ENCODE measurements at regions not wholly inside any gene's neighbourhood (a gene's known extent, or its start where the extent isn't known, plus 50 kb on each side); places are given as distances from the start of the nearest gene placed in this dataset.
A peak's percentile ranks its signal among the peaks of the same experiment; 100 is the strongest.

- ATAC-seq (ENCODE audit: insufficient read depth, low FRiP score), result peak; percentile 22
- peak in 2 of 3 donors; percentile 37 to 70 for DNase-seq
- Histone ChIP-seq H3K9me3 (ENCODE audit: control insufficient read depth in 4 of 4, insufficient read depth in 3 of 4, low read length in 3 of 4) (no peaks in the 10 kb centered on the region), H3K27ac (ENCODE audit: low read depth in 1 of 2, low read length in 1 of 2) (peak overlapping the region in 1 of 2 donors; percentile 77), H3K27me3 (ENCODE audit: control insufficient read depth in 3 of 3, insufficient read depth in 3 of 3, low read length in 2 of 3) (no peaks in the 10 kb centered on the region), H3K9ac (ENCODE audit: insufficient read depth in 1 of 2, low read length in 2 of 2) (no peak overlapping the region), H3K4me1 (ENCODE audit: control insufficient read depth in 5 of 5, insufficient read depth in 5 of 5, low read length in 5 of 5) (peaks cover 9 to 39% (median 16%) of the 10 kb centered on the region in 5 donors), H3K4me3 (no peak overlapping the region), H3K36me3 (ENCODE audit: control insufficient read depth in 4 of 4, insufficient read depth in 4 of 4, low read length in 4 of 4) (no peaks in the 10 kb centered on the region)
- 19 to 33% methylated on average over 5 of the region's 5 CpGs for WGBS, 2 donors
- TF ChIP-seq, protein P1, sequence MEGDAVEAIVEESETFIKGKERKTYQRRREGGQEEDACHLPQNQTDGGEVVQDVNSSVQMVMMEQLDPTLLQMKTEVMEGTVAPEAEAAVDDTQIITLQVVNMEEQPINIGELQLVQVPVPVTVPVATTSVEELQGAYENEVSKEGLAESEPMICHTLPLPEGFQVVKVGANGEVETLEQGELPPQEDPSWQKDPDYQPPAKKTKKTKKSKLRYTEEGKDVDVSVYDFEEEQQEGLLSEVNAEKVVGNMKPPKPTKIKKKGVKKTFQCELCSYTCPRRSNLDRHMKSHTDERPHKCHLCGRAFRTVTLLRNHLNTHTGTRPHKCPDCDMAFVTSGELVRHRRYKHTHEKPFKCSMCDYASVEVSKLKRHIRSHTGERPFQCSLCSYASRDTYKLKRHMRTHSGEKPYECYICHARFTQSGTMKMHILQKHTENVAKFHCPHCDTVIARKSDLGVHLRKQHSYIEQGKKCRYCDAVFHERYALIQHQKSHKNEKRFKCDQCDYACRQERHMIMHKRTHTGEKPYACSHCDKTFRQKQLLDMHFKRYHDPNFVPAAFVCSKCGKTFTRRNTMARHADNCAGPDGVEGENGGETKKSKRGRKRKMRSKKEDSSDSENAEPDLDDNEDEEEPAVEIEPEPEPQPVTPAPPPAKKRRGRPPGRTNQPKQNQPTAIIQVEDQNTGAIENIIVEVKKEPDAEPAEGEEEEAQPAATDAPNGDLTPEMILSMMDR (IDR thresholded peaks at IDR 0.05; ENCODE audit: control extremely low read depth, extremely low read depth), result no peak
Observed at GRCh38 chr14:49999146-49999761, 106.4 kb downstream of the ARF6 start.

- Histone ChIP-seq H3K4me1 (ENCODE audit: control insufficient read depth in 5 of 5, insufficient read depth in 5 of 5, low read length in 5 of 5) (peaks cover 9 to 39% (median 16%) of the 10 kb centered on the region in 5 donors), H3K36me3 (ENCODE audit: control insufficient read depth in 4 of 4, insufficient read depth in 4 of 4, low read length in 4 of 4) (no peaks in the 10 kb centered on the region), H3K9me3 (ENCODE audit: control insufficient read depth in 4 of 4, insufficient read depth in 3 of 4, low read length in 3 of 4) (no peaks in the 10 kb centered on the region), H3K9ac (ENCODE audit: insufficient read depth in 1 of 2, low read length in 2 of 2) (peak overlapping the region in 1 of 2 donors; percentile 38), H3K27me3 (ENCODE audit: control insufficient read depth in 3 of 3, insufficient read depth in 3 of 3, low read length in 2 of 3) (no peaks in the 10 kb centered on the region), H3K27ac (ENCODE audit: low read depth in 1 of 2, low read length in 1 of 2) (peak overlapping the region; percentile 43 to 85), H3K4me3 (no peak overlapping the region)
- DNase-seq, result peak in 1 of 3 donors; percentile 20
- 55 to 63% methylated on average over 13 of the region's 13 CpGs for WGBS, 2 donors
- TF ChIP-seq, protein P1 (IDR thresholded peaks at IDR 0.05; ENCODE audit: control extremely low read depth, extremely low read depth), result no peak
- no peak for ATAC-seq (ENCODE audit: insufficient read depth, low FRiP score)
Observed at GRCh38 chr14:49999826-50000379, 107.0 kb downstream of the ARF6 start.

GRCh38 chr14:50000380-50001150 lies 107.7 kb downstream of the ARF6 start:
- peak overlapping the region; percentile 43 to 85 for H3K27ac ChIP-seq (ENCODE audit: low read depth in 1 of 2, low read length in 1 of 2)
- no peak overlapping the region for H3K4me3 ChIP-seq
- H3K9me3 ChIP-seq (ENCODE audit: control insufficient read depth in 4 of 4, insufficient read depth in 3 of 4, low read length in 3 of 4), result no peaks in the 10 kb centered on the region
- peak; percentile 5 for ATAC-seq (ENCODE audit: insufficient read depth, low FRiP score)
- peaks cover 9 to 39% (median 16%) of the 10 kb centered on the region in 5 donors for H3K4me1 ChIP-seq (ENCODE audit: control insufficient read depth in 5 of 5, insufficient read depth in 5 of 5, low read length in 5 of 5)
- DNase-seq, result peak; percentile 75 to 90 (median 76)
- no peaks in the 10 kb centered on the region for H3K27me3 ChIP-seq (ENCODE audit: control insufficient read depth in 3 of 3, insufficient read depth in 3 of 3, low read length in 2 of 3)
- 22 to 23% methylated on average over 10 of the region's 10 CpGs for WGBS, 2 donors
- no peaks in the 10 kb centered on the region for H3K36me3 ChIP-seq (ENCODE audit: control insufficient read depth in 4 of 4, insufficient read depth in 4 of 4, low read length in 4 of 4)
- peak overlapping the region; percentile 38 to 57 for H3K9ac ChIP-seq (ENCODE audit: insufficient read depth in 1 of 2, low read length in 2 of 2)
- TF ChIP-seq, protein P1 (IDR thresholded peaks at IDR 0.05; ENCODE audit: control extremely low read depth, extremely low read depth), result no peak
